HUES48 (cell line): ENCODE measurements at regions not wholly inside any gene's neighbourhood (a gene's known extent, or its start where the extent isn't known, plus 50 kb on each side); places are given as distances from the start of the nearest gene placed in this dataset.
"Not testable (repeated sequence)": the region's sequence is repeated elsewhere in the genome, so short reads cannot be mapped to it uniquely, and the experiment has no call there.

Experiments
- H3K27ac ChIP-seq: one replicate; pipeline ENCODE4 v1.7.0; 2013; ENCODE audit warnings: low read depth, low read length, inconsistent platforms
- H3K27me3 ChIP-seq: 2 replicates; pipeline ENCODE4 v1.6.1; 2013; ENCODE audit warnings: mild to moderate bottlenecking, low read length; ENCODE audit not compliant: control insufficient read depth, insufficient read depth
- H3K36me3 ChIP-seq: 2 replicates; pipeline ENCODE4 v1.6.1; 2013; ENCODE audit warnings: low read length; ENCODE audit not compliant: control insufficient read depth, insufficient read depth
- H3K4me1 ChIP-seq: 2 replicates; pipeline ENCODE4 v1.6.1; 2013; ENCODE audit warnings: mild to moderate bottlenecking, low read length; ENCODE audit not compliant: control insufficient read depth, insufficient read depth
- H3K4me3 ChIP-seq: 2 replicates; pipeline ENCODE4 v1.5.1; 2013; ENCODE audit warnings: mild to moderate bottlenecking, low read depth, low read length
- H3K9ac ChIP-seq: 2 replicates; pipeline ENCODE4 v1.6.1; 2013; ENCODE audit warnings: mild to moderate bottlenecking, low read depth, low read length, moderate library complexity
- H3K9me3 ChIP-seq: 2 replicates; pipeline ENCODE4 v1.6.1; 2013; ENCODE audit warnings: low read length; ENCODE audit not compliant: control insufficient read depth, insufficient read depth

DNA sequence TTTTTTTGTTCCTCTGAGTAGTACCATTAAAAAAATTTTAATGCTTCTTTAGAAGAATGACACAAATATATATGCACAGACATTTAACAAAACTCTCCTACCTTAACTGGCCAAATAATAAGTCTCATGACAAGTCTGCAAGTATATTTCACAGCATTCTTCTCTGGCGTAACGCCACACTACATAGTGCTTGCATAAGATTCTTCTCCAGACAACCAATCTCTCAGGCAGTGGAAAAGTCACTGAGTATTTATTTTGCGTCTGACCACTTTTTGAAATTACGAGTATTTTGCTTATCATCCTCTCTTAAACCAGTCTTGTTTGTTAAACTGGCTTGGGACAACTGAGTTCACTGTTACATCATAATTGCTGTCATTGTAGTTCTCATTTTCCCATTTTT, 749.2 kb downstream of the ADCYAP1 start:
- Histone ChIP-seq H3K4me3 (no peak overlapping the region), H3K27me3 (no peaks in the 10 kb centered on the region), H3K36me3 (no peaks in the 10 kb centered on the region), H3K9me3 (no peaks in the 10 kb centered on the region), H3K4me1 (no peaks in the 10 kb centered on the region), H3K9ac (no peak overlapping the region), H3K27ac (no peak overlapping the region)

DNA sequence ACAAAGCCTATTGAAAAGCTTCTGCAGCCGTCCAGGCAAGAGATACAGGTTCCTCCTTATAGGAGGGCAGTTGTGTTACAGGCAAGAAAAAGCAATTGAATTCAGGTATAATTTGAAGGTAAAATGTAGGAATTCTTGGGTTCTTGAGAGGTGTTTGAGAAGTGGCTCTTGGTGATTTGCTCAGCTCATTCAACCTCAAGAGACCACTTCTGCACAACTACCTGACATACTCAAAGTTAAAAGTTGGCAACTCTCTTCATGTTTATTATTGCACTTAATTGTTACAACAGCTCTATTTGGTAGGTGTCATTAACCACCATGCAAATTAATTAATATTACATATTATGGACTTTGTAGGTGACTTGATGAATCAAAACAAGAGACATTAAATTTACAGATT, 753.2 kb downstream of the ADCYAP1 start:
- Histone ChIP-seq H3K4me3 (no peak overlapping the region), H3K4me1 (no peaks in the 10 kb centered on the region), H3K9ac (no peak overlapping the region), H3K27me3 (no peaks in the 10 kb centered on the region), H3K27ac (no peak overlapping the region), H3K9me3 (no peaks in the 10 kb centered on the region), H3K36me3 (no peaks in the 10 kb centered on the region)

DNA sequence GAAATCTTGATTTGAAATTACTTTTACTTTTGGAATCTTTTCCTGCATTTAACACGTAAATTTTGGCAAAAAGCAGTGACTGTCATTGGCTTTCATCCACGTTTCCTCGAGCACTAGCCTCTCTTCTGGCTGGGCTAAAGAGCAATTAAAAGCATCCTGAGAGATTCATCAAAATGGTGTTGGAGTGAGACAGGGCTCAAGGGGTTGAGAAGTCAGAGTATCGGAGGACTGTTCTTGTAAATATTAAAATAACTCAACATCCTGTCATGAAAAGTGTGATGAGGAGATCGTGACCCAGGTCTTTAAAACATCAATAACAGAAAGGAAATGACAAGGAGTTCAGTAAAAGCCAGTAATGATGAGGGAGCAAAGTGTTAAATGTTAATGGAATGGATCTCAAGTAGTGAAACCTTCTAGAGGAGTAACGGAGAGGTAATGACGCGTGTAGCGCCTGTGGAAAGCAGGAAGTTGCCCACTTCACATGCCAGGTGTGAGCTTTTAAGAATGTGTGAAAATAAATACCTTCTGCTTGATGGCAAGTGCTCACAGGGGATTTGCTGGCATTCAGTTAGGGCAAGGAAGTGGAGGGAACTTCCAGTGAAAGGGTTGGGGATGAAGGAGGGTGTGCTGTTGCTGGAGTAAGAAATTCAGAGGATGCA, 754.4 kb downstream of the ADCYAP1 start:
- no peaks in the 10 kb centered on the region for H3K4me1 ChIP-seq
- H3K27me3 ChIP-seq, result no peaks in the 10 kb centered on the region
- H3K27ac ChIP-seq, result no peak overlapping the region
- no peaks in the 10 kb centered on the region for H3K36me3 ChIP-seq
- H3K9me3 ChIP-seq, result no peaks in the 10 kb centered on the region
- no peak overlapping the region for H3K4me3 ChIP-seq
- H3K9ac ChIP-seq, result no peak overlapping the region

DNA sequence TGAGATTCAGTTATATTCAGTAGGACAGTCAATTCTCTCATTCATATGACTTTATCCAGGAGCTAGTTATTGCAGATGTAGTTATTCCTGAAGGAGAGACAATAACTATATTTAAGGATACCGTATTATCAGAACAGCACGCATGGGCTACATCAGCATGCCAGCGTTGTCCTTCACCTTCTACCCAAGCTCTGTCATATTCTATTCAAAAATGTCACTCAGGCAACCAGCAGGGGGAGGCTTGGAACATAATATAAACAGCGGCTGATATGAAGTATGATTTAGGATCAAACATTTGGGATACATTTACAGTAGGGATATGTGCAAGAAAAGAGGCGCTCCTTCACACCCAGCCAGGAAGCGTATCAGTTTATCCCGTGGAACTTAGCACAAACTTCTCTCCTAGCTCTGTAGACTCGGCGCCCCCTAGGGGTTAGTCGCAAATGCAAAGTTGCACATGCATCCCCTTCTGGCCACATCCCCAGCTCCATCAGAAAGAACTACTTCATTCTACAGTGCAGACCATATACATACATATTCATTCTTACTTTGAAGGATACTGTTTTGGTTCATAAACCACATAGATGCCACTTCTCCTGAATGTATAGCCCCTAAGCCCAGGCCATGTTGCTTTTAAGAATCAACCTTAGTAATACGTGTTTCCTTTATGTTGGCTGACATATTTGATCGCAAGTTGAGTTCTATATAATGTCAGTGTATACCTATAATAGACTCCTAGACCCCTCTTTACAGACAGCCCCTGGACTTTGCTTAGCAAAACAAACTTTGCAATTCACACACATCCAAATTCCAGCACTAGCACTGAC, 759.4 kb downstream of the ADCYAP1 start:
- Histone ChIP-seq H3K27me3 (no peaks in the 10 kb centered on the region), H3K4me3 (no peak overlapping the region), H3K36me3 (no peaks in the 10 kb centered on the region), H3K27ac (no peak overlapping the region), H3K9ac (no peak overlapping the region), H3K4me1 (no peaks in the 10 kb centered on the region), H3K9me3 (no peaks in the 10 kb centered on the region)

DNA sequence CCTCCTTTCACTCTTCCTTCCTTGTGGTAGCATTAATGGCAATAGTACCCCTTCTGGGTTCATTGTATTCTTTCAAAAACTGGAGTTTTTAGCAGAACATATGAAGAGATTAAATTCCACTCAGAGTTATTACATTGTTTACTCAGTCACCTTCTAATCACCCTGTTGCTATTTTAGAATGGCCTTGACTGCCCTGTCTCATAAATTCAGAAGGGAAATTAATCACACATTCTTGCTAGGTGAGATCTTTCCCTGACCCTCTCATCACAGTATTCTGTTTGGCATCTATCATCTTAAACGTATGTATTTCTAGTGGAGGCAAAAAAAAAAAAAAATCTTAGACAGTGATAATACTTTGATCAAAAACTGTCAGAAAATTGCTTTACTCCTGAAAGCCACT, 760.4 kb downstream of the ADCYAP1 start:
- H3K4me3 ChIP-seq, result no peak overlapping the region
- H3K4me1 ChIP-seq, result no peaks in the 10 kb centered on the region
- no peak overlapping the region for H3K27ac ChIP-seq
- H3K9ac ChIP-seq, result no peak overlapping the region
- no peaks in the 10 kb centered on the region for H3K27me3 ChIP-seq
- no peaks in the 10 kb centered on the region for H3K36me3 ChIP-seq
- H3K9me3 ChIP-seq, result no peaks in the 10 kb centered on the region

DNA sequence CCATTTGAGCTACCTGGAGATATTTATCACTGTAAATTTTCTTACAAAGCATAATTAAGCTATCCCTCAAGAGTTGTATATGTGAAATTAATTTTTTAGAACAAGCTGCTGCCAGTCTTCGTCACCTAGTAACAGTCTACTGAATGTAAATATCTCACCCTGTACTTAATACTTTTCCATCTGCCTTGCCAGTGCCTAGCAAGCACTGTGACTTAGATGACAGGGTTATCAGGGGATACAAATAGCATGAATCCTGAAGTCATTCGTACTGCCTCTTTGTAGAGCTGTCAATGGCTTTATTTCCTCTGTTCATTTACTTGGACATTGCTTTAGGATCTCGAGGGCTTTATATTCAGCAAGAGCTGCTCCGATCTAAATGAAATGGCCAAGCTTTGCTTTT, 763.6 kb downstream of the ADCYAP1 start:
- Histone ChIP-seq H3K4me1 (no peaks in the 10 kb centered on the region), H3K27me3 (no peaks in the 10 kb centered on the region), H3K4me3 (no peak overlapping the region), H3K9ac (no peak overlapping the region), H3K27ac (no peak overlapping the region), H3K36me3 (no peaks in the 10 kb centered on the region), H3K9me3 (0 out of 2 replicates have a peak, but pooled peaks cover 5% of the 10 kb centered on the region)

DNA sequence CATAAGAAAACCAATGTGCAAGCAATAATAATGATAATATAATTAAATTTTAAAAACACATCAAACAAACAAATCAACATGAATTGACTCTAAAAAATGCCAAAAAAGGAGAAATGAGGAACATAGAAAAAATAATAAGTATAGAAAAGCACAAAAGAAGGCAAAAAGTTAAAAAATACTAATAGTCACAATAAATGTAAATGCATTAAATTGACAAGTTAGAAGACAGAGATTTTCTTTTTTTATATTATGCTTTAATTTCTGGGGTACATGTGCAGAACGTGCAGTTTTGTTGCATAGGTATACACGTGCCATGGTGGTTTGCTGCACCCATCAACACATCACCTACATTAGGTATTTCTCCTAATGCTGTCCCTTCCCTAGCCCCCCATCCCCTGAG, 767.0 kb downstream of the ADCYAP1 start:
- not testable (repeated sequence) for H3K9me3 ChIP-seq, H3K27ac ChIP-seq, H3K4me1 ChIP-seq, H3K36me3 ChIP-seq, H3K9ac ChIP-seq, H3K4me3 ChIP-seq, H3K27me3 ChIP-seq

DNA sequence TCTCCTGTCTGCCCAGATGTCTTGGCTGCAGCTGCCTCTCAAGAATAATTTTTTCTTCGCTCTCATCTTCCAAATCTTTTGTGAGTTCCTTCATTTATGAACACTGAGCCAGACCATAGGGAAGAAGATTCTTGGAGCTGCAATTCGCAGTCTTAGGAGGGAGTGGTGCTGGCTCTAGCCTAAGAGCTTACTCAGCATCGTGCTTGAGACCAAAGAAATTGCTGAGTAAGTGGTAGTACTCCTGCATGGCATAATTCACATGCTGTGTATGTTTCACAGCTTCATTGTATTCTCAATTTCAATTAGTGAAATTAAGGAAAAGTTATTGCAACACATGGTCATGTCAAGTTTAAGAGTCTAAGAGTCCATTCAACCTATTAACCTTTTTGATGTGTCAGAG, 771.7 kb downstream of the ADCYAP1 start:
- H3K27ac ChIP-seq, result no peak overlapping the region

DNA sequence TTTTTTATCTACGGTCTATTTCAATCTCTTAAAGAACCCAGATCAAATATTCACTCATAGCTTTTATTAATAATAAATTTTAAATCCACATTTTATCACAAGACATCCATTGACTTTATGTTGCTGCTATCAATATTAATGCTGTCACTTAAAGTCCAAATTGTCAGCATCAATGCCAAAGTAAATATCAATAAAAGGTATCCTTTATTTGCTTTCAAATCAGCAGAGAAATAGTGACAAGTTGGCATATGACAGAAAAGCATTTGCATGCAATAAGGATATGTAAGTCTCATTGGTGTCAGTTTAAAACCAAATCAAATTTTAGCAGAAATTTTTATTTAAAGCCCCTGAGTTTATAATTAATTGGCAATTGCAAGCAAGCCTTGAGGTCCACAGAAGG, 775.4 kb downstream of the ADCYAP1 start:
- no peak overlapping the region for H3K27ac ChIP-seq
- no peaks in the 10 kb centered on the region for H3K36me3 ChIP-seq
- no peaks in the 10 kb centered on the region for H3K9me3 ChIP-seq
- H3K27me3 ChIP-seq, result no peaks in the 10 kb centered on the region
- H3K9ac ChIP-seq, result no peak overlapping the region
- H3K4me1 ChIP-seq, result no peaks in the 10 kb centered on the region
- H3K4me3 ChIP-seq, result no peak overlapping the region

More for the DNA sequence above, 771.7 kb downstream of the ADCYAP1 start:
- Histone ChIP-seq H3K4me1 (no peaks in the 10 kb centered on the region), H3K9me3 (0 out of 2 replicates have a peak, but pooled peaks cover 4% of the 10 kb centered on the region), H3K4me3 (no peak overlapping the region), H3K36me3 (no peaks in the 10 kb centered on the region), H3K9ac (no peak overlapping the region), H3K27me3 (no peaks in the 10 kb centered on the region)

DNA sequence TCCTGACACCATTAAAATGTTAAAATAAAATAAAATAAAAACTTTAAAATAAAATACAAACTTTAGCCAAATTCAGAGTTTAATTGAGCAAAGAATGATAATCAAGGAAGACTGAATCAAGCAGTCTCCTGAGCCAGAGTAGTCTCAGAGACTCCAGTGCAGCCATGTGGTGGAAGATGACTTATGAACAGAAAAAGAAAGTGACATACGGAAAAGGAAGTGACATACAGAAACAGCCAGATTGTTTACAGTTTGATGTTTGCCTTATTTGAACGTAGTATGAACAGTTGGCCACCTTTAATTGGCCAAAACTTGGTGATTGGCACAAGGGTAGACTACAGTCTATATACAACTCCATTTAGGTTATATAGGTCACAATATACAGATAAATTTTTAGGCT, 787.2 kb downstream of the ADCYAP1 start:
- Histone ChIP-seq H3K27me3 (no peaks in the 10 kb centered on the region), H3K4me1 (no peaks in the 10 kb centered on the region), H3K9ac (no peak overlapping the region), H3K27ac (no peak overlapping the region), H3K9me3 (no peaks in the 10 kb centered on the region), H3K36me3 (no peaks in the 10 kb centered on the region), H3K4me3 (no peak overlapping the region)

DNA sequence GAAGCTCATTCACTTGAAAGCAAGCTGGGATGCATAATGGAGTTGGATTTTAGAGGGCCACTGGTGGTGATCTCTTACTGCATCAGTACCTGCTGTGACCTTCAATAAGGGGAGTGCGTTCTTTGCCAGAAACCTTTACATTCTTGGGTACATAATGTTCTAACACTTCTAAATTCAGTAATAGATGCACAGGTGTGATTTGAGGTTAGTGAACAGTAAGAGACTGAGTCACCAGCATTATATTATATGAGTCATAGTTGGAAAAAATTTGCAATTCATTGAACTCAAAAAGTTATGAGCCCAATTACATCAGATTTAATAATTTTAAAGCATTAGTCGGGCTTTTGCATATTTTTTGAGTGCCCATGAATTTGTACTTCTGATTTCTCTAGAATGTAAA, 803.3 kb downstream of the ADCYAP1 start:
- Histone ChIP-seq H3K36me3 (no peaks in the 10 kb centered on the region), H3K9me3 (0 out of 2 replicates have a peak, but pooled peaks cover 15% of the 10 kb centered on the region), H3K4me3 (no peak overlapping the region), H3K4me1 (no peaks in the 10 kb centered on the region), H3K27ac (no peak overlapping the region), H3K27me3 (no peaks in the 10 kb centered on the region), H3K9ac (no peak overlapping the region)
